Mesenchymal stem cell (in vitro differentiated cells and primary cell): ENCODE measurements at regions not wholly inside any gene's neighbourhood (a gene's known extent, or its start where the extent isn't known, plus 50 kb on each side); places are given as distances from the start of the nearest gene placed in this dataset.

Experiments used
- DNase-seq: peaks from one replicate; pipeline ENCODE4 v3.0.0-alpha.2; 2013
- H2AFZ ChIP-seq: one replicate; pipeline ENCODE4 v1.6.1; 2013; ENCODE audit warnings: low read depth, mild to moderate bottlenecking, control low read depth, inconsistent platforms, low read length, moderate library complexity
- H2AK5ac ChIP-seq: 2 replicates; pipeline ENCODE4 v1.6.1; 2013; ENCODE audit warnings: low read length, moderate library complexity, mild to moderate bottlenecking, inconsistent platforms; ENCODE audit not compliant: severe bottlenecking
- H2BK120ac ChIP-seq: one replicate; pipeline ENCODE4 v1.6.1; 2013; ENCODE audit warnings: low read depth, mild to moderate bottlenecking, inconsistent platforms, low read length, moderate library complexity
- H2BK12ac ChIP-seq, 2 experiments: one replicate each; pipeline ENCODE4 v1.6.1; 2013; ENCODE audit warnings: inconsistent platforms in 2 of 2, low read length in 2 of 2, mild to moderate bottlenecking in 2 of 2, moderate library complexity in 2 of 2, control low read depth in 1 of 2
- H2BK15ac ChIP-seq: one replicate; pipeline ENCODE4 v1.6.1; 2013; ENCODE audit warnings: mild to moderate bottlenecking, low read depth, inconsistent platforms; ENCODE audit not compliant: poor library complexity, severe bottlenecking
- H2BK5ac ChIP-seq: 2 replicates; pipeline ENCODE4 v1.6.1; 2013; ENCODE audit warnings: low read depth, mild to moderate bottlenecking, low read length, control low read depth, inconsistent platforms; ENCODE audit not compliant: poor library complexity, severe bottlenecking
- H3K14ac ChIP-seq, 2 experiments: one replicate each; pipeline ENCODE4 v1.6.1; 2013; ENCODE audit warnings: inconsistent platforms in 2 of 2, low read length in 2 of 2, control low read depth in 1 of 2, mild to moderate bottlenecking in 1 of 2, moderate library complexity in 1 of 2
- H3K18ac ChIP-seq, 2 experiments: one replicate each; pipeline ENCODE4 v1.6.1; 2013; ENCODE audit warnings: inconsistent platforms in 2 of 2, low read length in 2 of 2, control low read depth in 1 of 2, low read depth in 1 of 2, mild to moderate bottlenecking in 1 of 2
- H3K23ac ChIP-seq, 2 experiments: one replicate each; pipeline ENCODE4 v1.6.1; 2013; ENCODE audit warnings: inconsistent platforms in 2 of 2, low read length in 2 of 2, mild to moderate bottlenecking in 2 of 2, moderate library complexity in 2 of 2, control low read depth in 1 of 2
- H3K27ac ChIP-seq: 2 replicates; pipeline ENCODE4 v1.5.1; 2013; ENCODE audit warnings: mild to moderate bottlenecking, moderate library complexity, low read length, control low read depth, inconsistent platforms; ENCODE audit not compliant: poor library complexity, severe bottlenecking
- H3K27me3 ChIP-seq, 2 experiments: 2 replicates each; pipeline versions ENCODE4 v1.6.1 to v1.7.0; 2013; ENCODE audit warnings: low read length in 2 of 2, mild to moderate bottlenecking in 2 of 2, moderate library complexity in 2 of 2, control low read depth in 1 of 2, inconsistent platforms in 1 of 2; ENCODE audit not compliant: control insufficient read depth in 1 of 2, insufficient read depth in 1 of 2
- H3K36me3 ChIP-seq, 2 experiments: 2 replicates each; pipeline versions ENCODE4 v1.6.1 to v1.7.0; 2013; ENCODE audit warnings: low read length in 2 of 2, control low read depth in 1 of 2, inconsistent platforms in 1 of 2, low read depth in 1 of 2, mild to moderate bottlenecking in 1 of 2; ENCODE audit not compliant: insufficient read depth in 2 of 2, control insufficient read depth in 1 of 2
- H3K4ac ChIP-seq, 2 experiments: one replicate each; pipeline ENCODE4 v1.6.1; 2013; ENCODE audit warnings: inconsistent platforms in 2 of 2, low read length in 2 of 2, mild to moderate bottlenecking in 2 of 2, moderate library complexity in 2 of 2, control low read depth in 1 of 2, low read depth in 1 of 2
- H3K4me1 ChIP-seq: 2 replicates; pipeline ENCODE4 v1.6.1; 2013; ENCODE audit warnings: low read depth, low read length, control low read depth; ENCODE audit not compliant: control insufficient read depth, insufficient read depth
- H3K4me2 ChIP-seq: 2 replicates; pipeline ENCODE4 v1.6.1; 2013; ENCODE audit warnings: low read length, mild to moderate bottlenecking, inconsistent platforms; ENCODE audit not compliant: poor library complexity, severe bottlenecking
- H3K4me3 ChIP-seq, 2 experiments: 2 replicates each; pipeline versions ENCODE4 v1.5.1 to v1.7.0; 2013; ENCODE audit warnings: low read length in 2 of 2, mild to moderate bottlenecking in 2 of 2, control low read depth in 1 of 2, low read depth in 1 of 2; ENCODE audit not compliant: insufficient read depth in 1 of 2
- H3K79me1 ChIP-seq: replicated peaks from 2 replicates; pipeline ENCODE4 v1.6.1; 2013; ENCODE audit warnings: mild to moderate bottlenecking, control low read depth, low read length, inconsistent platforms; ENCODE audit not compliant: poor library complexity, severe bottlenecking
- H3K9ac ChIP-seq: 2 replicates; pipeline ENCODE4 v1.7.0; 2013; ENCODE audit warnings: mild to moderate bottlenecking, low read length, moderate library complexity
- H3K9me3 ChIP-seq: 2 replicates; pipeline ENCODE4 v1.7.0; 2013; ENCODE audit warnings: mild to moderate bottlenecking, low read length; ENCODE audit not compliant: control insufficient read depth
- H4K8ac ChIP-seq: one replicate; pipeline ENCODE4 v1.6.1; 2013; ENCODE audit warnings: inconsistent platforms, mild to moderate bottlenecking, low read length, moderate library complexity
- H4K91ac ChIP-seq: one replicate; pipeline ENCODE4 v1.6.1; 2013; ENCODE audit warnings: mild to moderate bottlenecking, low read length, inconsistent platforms
- WGBS: methylation state at CpG from one replicate; pipeline ENCODE4 v1.1.7; 2013; ENCODE audit warnings: mixed read lengths; 5-methylcytosine and 5-hydroxymethylcytosine counted together

DNA sequence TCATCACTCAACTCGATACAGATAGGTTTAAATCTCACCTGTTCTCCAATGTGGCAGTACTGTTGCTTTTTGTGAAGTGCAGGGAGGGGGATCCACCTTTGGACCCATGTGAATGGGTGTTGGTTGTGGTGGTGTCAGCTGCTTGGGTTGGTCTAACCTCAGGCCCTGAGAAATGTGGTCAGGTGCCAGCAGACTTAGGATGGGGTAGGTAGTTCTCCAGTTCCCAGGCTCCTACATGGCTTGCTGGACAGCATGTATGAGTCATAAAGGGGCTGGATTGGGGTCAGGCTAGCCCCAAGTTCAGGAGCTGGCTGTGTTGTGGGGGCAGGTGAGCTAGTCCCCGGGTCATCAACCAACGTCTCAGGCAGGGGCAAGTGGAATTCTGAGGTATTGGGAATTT lies 472.6 kb upstream of the CNTNAP2 start:
- no peak overlapping the region for H3K18ac ChIP-seq
- no peak overlapping the region for H2AFZ ChIP-seq
- H4K8ac ChIP-seq: no peak overlapping the region

DNA sequence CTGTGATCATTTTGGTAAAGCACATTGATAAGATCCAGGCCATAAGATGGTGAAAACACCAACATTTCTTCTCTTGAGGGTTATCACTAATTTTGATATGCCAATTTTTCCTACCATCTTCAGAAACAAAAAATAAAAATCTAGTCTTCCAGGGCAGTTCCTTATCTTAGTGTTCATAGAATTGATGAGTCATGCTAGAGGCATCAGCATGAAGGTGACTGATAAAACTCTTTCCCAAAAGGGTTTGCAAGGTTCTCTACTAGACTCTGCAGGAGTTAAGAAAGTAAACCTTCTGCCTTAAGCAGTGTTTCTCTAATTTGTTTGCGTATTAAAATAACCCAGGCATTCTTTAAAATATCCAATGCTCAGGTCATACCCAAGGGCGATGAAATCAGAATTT lies 483.1 kb upstream of the CNTNAP2 start:
- H3K4ac ChIP-seq: no peak overlapping the region
- no peak overlapping the region for H3K23ac ChIP-seq
- H2BK120ac ChIP-seq: no peak overlapping the region
- H4K91ac ChIP-seq: no peak overlapping the region
- peaks cover 25% of the 10 kb centered on the region for H3K9me3 ChIP-seq
- no peak for DNase-seq
- H3K4me3 ChIP-seq: no peak overlapping the region
- no peak overlapping the region for H2BK12ac ChIP-seq
- H3K27ac ChIP-seq: no peak overlapping the region
- no peaks in the 10 kb centered on the region for H3K27me3 ChIP-seq
- no peak overlapping the region for H2AFZ ChIP-seq
- H3K4me1 ChIP-seq: no peaks in the 10 kb centered on the region
- no peak overlapping the region for H3K14ac ChIP-seq
- no peak overlapping the region for H2BK5ac ChIP-seq
- no peaks in the 10 kb centered on the region for H3K79me1 ChIP-seq
- no peak overlapping the region for H3K9ac ChIP-seq
- WGBS: 50% methylated on average over 2 of the region's 2 CpGs
- no peaks in the 10 kb centered on the region for H3K36me3 ChIP-seq
- no peak overlapping the region for H2AK5ac ChIP-seq
- H4K8ac ChIP-seq: no peak overlapping the region
- no peak overlapping the region for H3K4me2 ChIP-seq
- H3K18ac ChIP-seq: no peak overlapping the region
- H2BK15ac ChIP-seq: no peak overlapping the region

More for the DNA sequence above, 472.6 kb upstream of the CNTNAP2 start:
- Histone ChIP-seq H2BK12ac (no peak overlapping the region), H2BK5ac (no peak overlapping the region), H3K14ac (no peak overlapping the region), H2BK120ac (no peak overlapping the region), H3K4me3 (no peak overlapping the region), H2AK5ac (no peak overlapping the region), H3K27me3 (no peaks in the 10 kb centered on the region), H3K23ac (no peak overlapping the region), H2BK15ac (no peak overlapping the region), H3K36me3 (no peaks in the 10 kb centered on the region), H4K91ac (no peak overlapping the region), H3K79me1 (no peaks in the 10 kb centered on the region), H3K9ac (no peak overlapping the region), H3K4ac (no peak overlapping the region), H3K27ac (no peak overlapping the region), H3K4me2 (no peak overlapping the region), H3K4me1 (no peaks in the 10 kb centered on the region), H3K9me3 (peaks cover 39% of the 10 kb centered on the region)
- WGBS: 72% methylated on average over 2 of the region's 3 CpGs
- no peak for DNase-seq

DNA sequence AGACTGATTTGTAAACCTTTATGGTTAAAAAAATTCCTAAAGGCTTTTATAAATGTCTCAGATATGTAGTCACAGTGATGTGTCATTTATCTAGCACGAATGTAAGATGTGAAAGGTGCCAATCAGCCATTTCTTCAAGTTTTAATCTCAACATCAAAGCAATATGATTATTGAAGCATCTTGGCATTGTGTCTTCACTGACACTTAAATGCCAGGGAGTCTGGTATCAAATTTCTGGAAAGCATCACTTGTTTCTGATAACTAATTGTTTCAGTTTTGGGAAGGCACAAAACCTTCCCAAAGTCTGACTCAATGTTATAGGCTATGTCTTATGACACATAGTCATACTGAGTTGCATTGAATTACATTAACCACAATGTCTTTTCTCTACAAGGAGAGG lies 492.0 kb upstream of the CNTNAP2 start:
- no peak overlapping the region for H3K4me3 ChIP-seq
- H4K8ac ChIP-seq: no peak overlapping the region
- no peak overlapping the region for H3K9ac ChIP-seq
- no peak overlapping the region for H3K4me2 ChIP-seq
- H3K27ac ChIP-seq: no peak overlapping the region
- peaks cover 13% of the 10 kb centered on the region for H3K9me3 ChIP-seq
- H3K4me1 ChIP-seq: no peaks in the 10 kb centered on the region
- H2BK15ac ChIP-seq: no peak overlapping the region
- H2AFZ ChIP-seq: no peak overlapping the region
- H3K18ac ChIP-seq: no peak overlapping the region
- H2BK5ac ChIP-seq: no peak overlapping the region
- whole genome bisulfite sequencing: no CpG with 5 or more reads among the region's 1 CpG
- H3K23ac ChIP-seq: no peak overlapping the region
- no peak for DNase-seq
- H2AK5ac ChIP-seq: no peak overlapping the region
- no peak overlapping the region for H3K4ac ChIP-seq
- no peak overlapping the region for H4K91ac ChIP-seq
- no peaks in the 10 kb centered on the region for H3K27me3 ChIP-seq
- H3K36me3 ChIP-seq: no peaks in the 10 kb centered on the region
- no peak overlapping the region for H3K14ac ChIP-seq
- no peak overlapping the region for H2BK120ac ChIP-seq
- no peaks in the 10 kb centered on the region for H3K79me1 ChIP-seq
- no peak overlapping the region for H2BK12ac ChIP-seq

DNA sequence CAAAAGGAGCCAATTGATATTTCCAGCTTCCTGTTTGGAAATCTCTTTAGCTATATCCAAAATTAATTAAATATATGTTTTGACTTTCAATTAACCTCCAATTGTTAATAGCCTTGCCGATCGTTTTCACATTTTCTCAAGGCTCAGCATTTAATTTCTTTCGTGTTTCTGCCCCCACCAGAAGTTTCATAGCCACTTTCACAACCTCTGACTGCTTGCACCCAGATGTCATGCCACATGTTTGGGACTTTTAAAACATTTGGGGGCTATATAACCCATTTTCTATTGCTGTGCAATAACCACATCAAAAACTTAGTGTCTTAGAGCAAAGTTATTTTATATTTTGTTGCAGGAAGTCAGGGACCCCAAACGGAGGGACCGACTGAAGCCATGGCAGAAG lies 510.6 kb upstream of the CNTNAP2 start:
- 61% methylated on average over 3 of the region's 5 CpGs for WGBS

More for the DNA sequence above, 510.6 kb upstream of the CNTNAP2 start:
- H3K79me1 ChIP-seq: no peaks in the 10 kb centered on the region
- H2AK5ac ChIP-seq: no peak overlapping the region
- no peaks in the 10 kb centered on the region for H3K27me3 ChIP-seq
- H3K4me1 ChIP-seq: no peaks in the 10 kb centered on the region
- no peak overlapping the region for H3K18ac ChIP-seq
- H3K14ac ChIP-seq: no peak overlapping the region
- no peak overlapping the region for H2BK12ac ChIP-seq
- H3K4ac ChIP-seq: no peak overlapping the region
- H4K91ac ChIP-seq: no peak overlapping the region
- no peak overlapping the region for H3K27ac ChIP-seq
- no peak for DNase-seq
- no peak overlapping the region for H2BK5ac ChIP-seq
- no peak overlapping the region for H3K9ac ChIP-seq
- H2BK15ac ChIP-seq: no peak overlapping the region
- H3K9me3 ChIP-seq: peaks cover 22% of the 10 kb centered on the region
- no peaks in the 10 kb centered on the region for H3K36me3 ChIP-seq
- H3K4me2 ChIP-seq: no peak overlapping the region
- H3K4me3 ChIP-seq: no peak overlapping the region
- H4K8ac ChIP-seq: no peak overlapping the region
- no peak overlapping the region for H2AFZ ChIP-seq
- H2BK120ac ChIP-seq: no peak overlapping the region
- no peak overlapping the region for H3K23ac ChIP-seq
